Glutamatergic neuron (in vitro differentiated cells): ENCODE measurements at regions not wholly inside any gene's neighbourhood (a gene's known extent, or its start where the extent isn't known, plus 50 kb on each side); places are given as distances from the start of the nearest gene placed in this dataset.
"Not testable (repeated sequence)": the region's sequence is repeated elsewhere in the genome, so short reads cannot be mapped to it uniquely, and the experiment has no call there.

Experiments used
- DNase-seq: peaks from one replicate; pipeline ENCODE4 v3.0.0; 2022
- H3K27ac Mint-ChIP-seq: one replicate; pipeline ENCODE4 v1.8.0; 2020; ENCODE audit warnings: mild to moderate bottlenecking, mixed read lengths, inconsistent platforms; ENCODE audit not compliant: unreplicated experiment
- H3K27me3 Mint-ChIP-seq: one replicate; pipeline ENCODE4 v1.8.0; 2020; ENCODE audit warnings: mild to moderate bottlenecking, moderate library complexity, mixed read lengths, inconsistent platforms; ENCODE audit not compliant: unreplicated experiment
- H3K36me3 Mint-ChIP-seq: one replicate; pipeline ENCODE4 v1.8.0; 2020; ENCODE audit warnings: mild to moderate bottlenecking, mixed read lengths, inconsistent platforms; ENCODE audit not compliant: unreplicated experiment
- H3K4me1 Mint-ChIP-seq: one replicate; pipeline ENCODE4 v1.8.0; 2020; ENCODE audit warnings: mild to moderate bottlenecking, low read depth, mixed read lengths, inconsistent platforms; ENCODE audit not compliant: unreplicated experiment
- H3K4me3 Mint-ChIP-seq: one replicate; pipeline ENCODE4 v1.8.0; 2020; ENCODE audit warnings: mild to moderate bottlenecking, mixed read lengths, inconsistent platforms; ENCODE audit not compliant: unreplicated experiment
- H3K9me3 Mint-ChIP-seq: one replicate; pipeline ENCODE4 v1.8.0; 2020; ENCODE audit warnings: mild to moderate bottlenecking, moderate library complexity, mixed read lengths, inconsistent platforms; ENCODE audit not compliant: unreplicated experiment
- CTCF ChIP-seq: fragments of 200-600 bp; sonication (generic); IDR thresholded peaks from one replicate; pipeline ENCODE4 v1.5.0; 2021; ENCODE audit not compliant: partially characterized antibody, unreplicated experiment

- Mint-ChIP-seq H3K4me1 (no peaks in the 10 kb centered on the region), H3K27me3 (no peaks in the 10 kb centered on the region), H3K9me3 (no peaks in the 10 kb centered on the region), H3K36me3 (no peaks in the 10 kb centered on the region), H3K27ac (no peak overlapping the region), H3K4me3 (no peak overlapping the region)
- TF ChIP-seq CTCF, result no peak
- DNase-seq, result no peak
These were observed 82.0 kb downstream of the IFI44 start for GRCh38 chr1:78731674-78732073.

GRCh38 chr1:78737241-78737640, 87.6 kb downstream of the IFI44 start:
- no peak overlapping the region for H3K27ac Mint-ChIP-seq
- peaks cover 8% of the 10 kb centered on the region for H3K36me3 Mint-ChIP-seq
- no peaks in the 10 kb centered on the region for H3K27me3 Mint-ChIP-seq
- no peak for TF ChIP-seq CTCF
- H3K4me3 Mint-ChIP-seq, result no peak overlapping the region
- no peak for DNase-seq
- peaks cover 1% of the 10 kb centered on the region for H3K9me3 Mint-ChIP-seq
- no peaks in the 10 kb centered on the region for H3K4me1 Mint-ChIP-seq

GRCh38 chr1:78743626-78744025, 94.0 kb downstream of the IFI44 start:
- H3K27me3 Mint-ChIP-seq, result no peaks in the 10 kb centered on the region
- peaks cover 1% of the 10 kb centered on the region for H3K9me3 Mint-ChIP-seq
- no peak overlapping the region for H3K27ac Mint-ChIP-seq
- TF ChIP-seq CTCF, result no peak
- peaks cover 4% of the 10 kb centered on the region for H3K36me3 Mint-ChIP-seq
- DNase-seq, result no peak
- H3K4me3 Mint-ChIP-seq, result no peak overlapping the region
- H3K4me1 Mint-ChIP-seq, result no peaks in the 10 kb centered on the region

GRCh38 chr1:78745111-78745510, 95.5 kb downstream of the IFI44 start:
- Mint-ChIP-seq H3K27me3 (no peaks in the 10 kb centered on the region), H3K4me1 (no peaks in the 10 kb centered on the region), H3K4me3 (no peak overlapping the region), H3K27ac (no peak overlapping the region), H3K36me3 (no peaks in the 10 kb centered on the region), H3K9me3 (peaks cover 1% of the 10 kb centered on the region)
- no peak for DNase-seq
- no peak for TF ChIP-seq CTCF

- not testable (repeated sequence) for DNase-seq, H3K36me3 Mint-ChIP-seq, H3K4me1 Mint-ChIP-seq, H3K27me3 Mint-ChIP-seq, H3K4me3 Mint-ChIP-seq, H3K27ac Mint-ChIP-seq, H3K9me3 Mint-ChIP-seq
These were observed 104.0 kb downstream of the IFI44 start for GRCh38 chr1:78753679-78754078.

- Mint-ChIP-seq H3K27ac (no peak overlapping the region), H3K9me3 (peaks cover 2% of the 10 kb centered on the region), H3K4me1 (no peaks in the 10 kb centered on the region), H3K4me3 (no peak overlapping the region), H3K36me3 (peaks cover 4% of the 10 kb centered on the region), H3K27me3 (no peaks in the 10 kb centered on the region)
- DNase-seq, result no peak
- TF ChIP-seq CTCF, result no peak
These were observed 106.4 kb downstream of the IFI44 start for GRCh38 chr1:78755986-78756385.
